Lower leg skin (tissue), 3 donors: ENCODE measurements at regions not wholly inside any gene's neighbourhood (a gene's known extent, or its start where the extent isn't known, plus 50 kb on each side); places are given as distances from the start of the nearest gene placed in this dataset.

Experiments
- CTCF ChIP-seq, 3 donors: fragments of 450-650 bp; IDR thresholded peaks; one replicate each; pipeline ENCODE4 v1.5.1; 2016; ENCODE audit warnings: antibody characterized with exemption in 3 of 3, mild to moderate bottlenecking in 3 of 3, moderate library complexity in 2 of 3
- POLR2A ChIP-seq, 2 donors: fragments of 450-650 bp; IDR thresholded peaks; one replicate each; pipeline ENCODE4 v1.6.1; 2016 to 2017; ENCODE audit warnings: antibody characterized with exemption in 2 of 2, mild to moderate bottlenecking in 1 of 2, moderate library complexity in 1 of 2

- TF ChIP-seq CTCF (IDR thresholded peaks at IDR 0.05), result no peak
- no peak for TF ChIP-seq POLR2A (IDR thresholded peaks at IDR 0.05)
Observed at GRCh38 chr7:360454-361100, 70.6 kb downstream of the FOXL3 start.
